SIG-M5 treated with dmso at 0.1 percent for 504 hours (cell line): ENCODE measurements at regions not wholly inside any gene's neighbourhood (a gene's known extent, or its start where the extent isn't known, plus 50 kb on each side); places are given as distances from the start of the nearest gene placed in this dataset.
"Not testable (repeated sequence)": the region's sequence is repeated elsewhere in the genome, so short reads cannot be mapped to it uniquely, and the experiment has no call there.

Source experiments
- DNase-seq: peaks from one replicate; lab custom pipeline; 2025; ENCODE audit not compliant: unreplicated experiment; lab: John Stamatoyannopoulos, UW

- no peak for DNase-seq
Measured at GRCh38 chr13:50225193-50226155, 210.2 kb downstream of the KCNRG start.

- no peak for DNase-seq
Measured at GRCh38 chr13:50226515-50227155, 211.4 kb downstream of the KCNRG start.

- DNase-seq, result no peak
Measured at GRCh38 chr13:50227361-50227760, 212.1 kb downstream of the KCNRG start.

- DNase-seq, result no peak
Measured at GRCh38 chr13:50228527-50228926, 213.3 kb downstream of the KCNRG start.

GRCh38 chr13:50229960-50230661 lies 214.9 kb downstream of the KCNRG start:
- peak; percentile 99 for DNase-seq

- no peak for DNase-seq
Measured at GRCh38 chr13:50230662-50230978, 215.4 kb downstream of the KCNRG start.

GRCh38 chr13:50233574-50233973 lies 218.3 kb downstream of the KCNRG start:
- not testable (repeated sequence) for DNase-seq

GRCh38 chr13:50235604-50236342 lies 220.5 kb downstream of the KCNRG start:
- DNase-seq, result no peak

- no peak for DNase-seq
Measured at GRCh38 chr13:50236898-50237318, 221.7 kb downstream of the KCNRG start.

GRCh38 chr13:50238922-50239321 lies 223.7 kb downstream of the KCNRG start:
- DNase-seq, result no peak

- no peak for DNase-seq
Measured at GRCh38 chr13:50241479-50241878, 226.2 kb downstream of the KCNRG start.

GRCh38 chr13:50243931-50244330 lies 228.7 kb downstream of the KCNRG start:
- no peak for DNase-seq

GRCh38 chr13:50244355-50244712 lies 229.1 kb downstream of the KCNRG start:
- no peak for DNase-seq

GRCh38 chr13:50244713-50245574 lies 229.7 kb downstream of the KCNRG start:
- peak; percentile 74 for DNase-seq

- no peak for DNase-seq
Measured at GRCh38 chr13:50247223-50247622, 232.0 kb downstream of the KCNRG start.

- DNase-seq, result no peak
Measured at GRCh38 chr13:50248516-50249143, 233.4 kb downstream of the KCNRG start.

GRCh38 chr13:50249144-50249521 lies 233.9 kb downstream of the KCNRG start:
- no peak for DNase-seq

- DNase-seq, result no peak
Measured at GRCh38 chr13:50250401-50250800, 235.2 kb downstream of the KCNRG start.

- no peak for DNase-seq
Measured at GRCh38 chr13:50255639-50256038, 240.4 kb downstream of the KCNRG start.
